ENCODE measurements at regions not wholly inside any gene's neighbourhood (a gene's known extent, or its start where the extent isn't known, plus 50 kb on each side); places are given as distances from the start of the nearest gene placed in this dataset.

DNA sequence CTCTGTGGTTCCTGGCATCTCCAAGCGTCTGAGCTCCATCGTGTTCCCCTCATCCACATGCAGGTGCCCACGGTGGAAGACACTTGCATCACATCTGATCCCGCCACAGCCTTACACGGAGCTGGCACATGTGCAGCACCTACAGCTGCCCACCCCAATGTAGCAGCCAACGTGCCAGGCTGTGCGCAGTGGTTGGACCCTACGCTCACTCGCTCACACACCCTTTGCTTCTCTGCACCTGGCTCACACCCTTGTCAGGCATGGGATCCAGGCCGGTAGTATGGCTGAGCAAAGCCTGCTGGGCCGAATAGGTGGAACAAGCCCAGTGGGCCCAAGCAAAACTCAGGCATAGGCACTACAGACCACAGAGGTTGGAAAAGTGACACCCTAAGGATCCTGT lies 567.2 kb downstream of the FSCB start:
- TF ChIP-seq, protein P1, sequence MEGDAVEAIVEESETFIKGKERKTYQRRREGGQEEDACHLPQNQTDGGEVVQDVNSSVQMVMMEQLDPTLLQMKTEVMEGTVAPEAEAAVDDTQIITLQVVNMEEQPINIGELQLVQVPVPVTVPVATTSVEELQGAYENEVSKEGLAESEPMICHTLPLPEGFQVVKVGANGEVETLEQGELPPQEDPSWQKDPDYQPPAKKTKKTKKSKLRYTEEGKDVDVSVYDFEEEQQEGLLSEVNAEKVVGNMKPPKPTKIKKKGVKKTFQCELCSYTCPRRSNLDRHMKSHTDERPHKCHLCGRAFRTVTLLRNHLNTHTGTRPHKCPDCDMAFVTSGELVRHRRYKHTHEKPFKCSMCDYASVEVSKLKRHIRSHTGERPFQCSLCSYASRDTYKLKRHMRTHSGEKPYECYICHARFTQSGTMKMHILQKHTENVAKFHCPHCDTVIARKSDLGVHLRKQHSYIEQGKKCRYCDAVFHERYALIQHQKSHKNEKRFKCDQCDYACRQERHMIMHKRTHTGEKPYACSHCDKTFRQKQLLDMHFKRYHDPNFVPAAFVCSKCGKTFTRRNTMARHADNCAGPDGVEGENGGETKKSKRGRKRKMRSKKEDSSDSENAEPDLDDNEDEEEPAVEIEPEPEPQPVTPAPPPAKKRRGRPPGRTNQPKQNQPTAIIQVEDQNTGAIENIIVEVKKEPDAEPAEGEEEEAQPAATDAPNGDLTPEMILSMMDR (conservative IDR thresholded peaks at IDR 0.05; ENCODE audit: low read depth, low read length) = no peak
- TF ChIP-seq MAFK (IDR thresholded peaks at IDR 0.05; ENCODE audit: low read depth, low read length) = no peak
